ENCODE measurements at regions not wholly inside any gene's neighbourhood (a gene's known extent, or its start where the extent isn't known, plus 50 kb on each side); places are given as distances from the start of the nearest gene placed in this dataset.
"Not testable (repeated sequence)": the region's sequence is repeated elsewhere in the genome, so short reads cannot be mapped to it uniquely, and the experiment has no call there.

- DNase-seq = no peak
Observed at GRCh38 chr6:27161603-27161945, 85.9 kb upstream of the PRSS16 start.

DNA sequence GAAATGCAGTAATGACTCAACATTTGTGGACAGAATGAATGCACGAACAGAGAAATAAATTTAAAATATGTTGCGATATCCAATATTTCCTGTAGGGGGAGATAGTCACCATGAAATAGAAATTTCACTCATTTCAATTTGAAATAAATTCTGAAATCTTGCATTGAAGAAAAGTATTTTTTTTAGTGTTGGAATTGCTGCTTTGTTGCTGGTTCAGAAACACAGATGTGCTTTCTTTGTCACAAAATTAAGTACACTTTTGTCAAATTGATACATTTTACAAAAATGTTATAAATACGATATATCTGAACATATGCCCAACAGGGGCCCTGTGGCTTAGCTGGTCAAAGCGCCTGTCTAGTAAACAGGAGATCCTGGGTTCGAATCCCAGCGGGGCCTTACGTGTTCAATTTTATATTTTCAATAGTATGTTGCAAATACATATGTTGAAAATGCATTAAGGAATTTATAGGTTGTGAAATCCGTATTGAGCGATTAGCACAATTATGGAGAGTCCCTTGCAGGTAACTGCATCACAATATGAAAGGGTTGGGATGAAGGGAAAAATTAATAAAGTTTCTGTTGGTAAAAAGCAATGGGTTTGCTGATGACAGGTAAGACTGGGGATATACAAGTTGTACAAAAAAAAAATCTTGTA is 85.4 kb upstream of the PRSS16 start:
- DNase-seq = no peak

DNA sequence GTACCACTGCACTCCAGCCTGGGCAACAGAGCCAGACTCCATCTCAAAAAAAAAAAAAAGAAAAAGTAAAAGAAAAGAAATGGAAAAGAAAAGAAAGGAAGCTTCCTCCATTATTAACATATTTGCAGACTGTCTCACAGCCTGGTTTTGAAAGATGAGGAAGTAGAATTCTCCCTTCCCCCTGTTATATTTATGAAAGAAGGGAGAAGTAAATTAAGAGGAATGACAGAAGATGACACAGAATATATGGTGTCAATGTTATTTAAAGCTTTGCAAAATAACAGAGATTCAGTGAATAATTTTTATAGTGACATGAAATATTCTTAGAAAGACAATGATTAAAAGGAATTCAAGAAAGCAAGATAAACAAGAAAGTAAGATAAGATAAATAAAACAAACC is 83.7 kb upstream of the PRSS16 start:
- DNase-seq = no peak

DNA sequence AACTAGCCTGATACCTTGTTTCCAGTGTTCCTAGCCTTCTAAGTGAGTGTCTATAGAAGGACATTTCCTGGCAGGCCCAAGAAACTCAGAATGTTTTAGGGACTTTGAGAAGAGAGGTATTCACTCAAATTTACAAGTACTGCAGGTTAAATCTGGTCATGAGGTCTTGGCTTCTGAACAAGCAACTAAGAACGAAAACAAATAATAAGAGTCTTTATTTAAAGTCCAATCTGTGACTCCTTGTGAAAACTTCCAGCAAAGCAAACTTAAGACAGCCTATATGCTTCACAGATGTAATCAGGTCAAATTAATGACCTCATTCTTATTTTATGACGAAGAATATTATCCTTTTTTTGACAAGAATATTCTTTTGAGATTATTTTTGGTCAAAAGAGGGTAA is 79.4 kb upstream of the PRSS16 start:
- DNase-seq = no peak

GRCh38 chr6:27168586-27169443 is 78.7 kb upstream of the PRSS16 start:
- DNase-seq = no peak

DNA sequence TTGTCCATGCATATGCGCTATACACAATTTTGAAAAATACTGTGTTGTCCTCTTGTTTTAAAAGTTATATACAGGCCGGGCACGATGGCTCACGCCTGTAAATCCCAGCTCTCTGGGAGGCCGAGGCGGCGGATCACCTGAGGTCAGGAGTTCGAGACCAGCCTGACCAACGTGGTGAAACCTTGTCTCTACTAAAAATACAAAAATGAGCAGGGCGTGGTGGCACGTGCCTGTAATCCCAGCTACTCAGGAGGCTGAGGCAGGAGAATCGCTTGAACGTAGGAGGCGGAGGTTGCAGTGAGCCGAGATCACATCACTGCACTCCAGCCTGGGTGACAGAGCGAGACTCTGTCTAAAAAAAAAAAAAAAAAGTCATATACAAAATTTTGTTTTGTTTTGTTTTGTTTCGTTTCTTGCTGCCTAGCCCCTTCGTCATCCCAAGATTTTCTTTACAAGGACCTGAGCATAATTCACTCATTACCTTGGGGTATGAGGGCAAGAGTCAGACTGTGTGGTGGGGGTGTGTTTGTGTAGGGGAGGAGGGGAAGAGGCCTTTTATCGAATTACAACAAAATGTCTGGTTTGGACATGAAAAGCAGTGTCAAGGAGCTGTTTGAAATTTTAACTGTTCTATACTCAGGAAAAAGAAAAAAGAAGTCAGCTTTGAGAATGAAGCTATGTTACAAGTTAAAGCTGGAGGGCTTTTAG is 74.8 kb upstream of the PRSS16 start:
- not testable (repeated sequence) for DNase-seq

GRCh38 chr6:27173232-27173601 is 74.3 kb upstream of the PRSS16 start:
- not testable (repeated sequence) for DNase-seq

DNA sequence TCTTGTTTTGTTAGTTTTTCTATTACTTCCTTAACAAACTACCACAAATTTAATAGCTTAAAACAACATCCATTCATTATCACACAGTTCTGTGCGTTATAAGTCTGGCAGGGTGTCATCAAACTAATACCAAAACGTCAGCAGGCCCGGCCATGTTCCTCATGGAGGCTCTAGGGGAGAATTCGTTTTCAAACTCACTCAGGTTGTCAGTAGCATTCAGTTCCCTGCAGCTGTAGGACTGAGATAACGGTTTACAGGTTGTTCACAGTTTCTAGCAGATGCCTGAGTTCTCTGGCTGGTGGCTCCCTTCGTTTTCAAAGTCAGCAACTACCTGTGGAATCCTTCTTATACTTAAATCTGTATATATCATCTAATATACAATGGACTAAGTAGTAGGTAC is 72.5 kb upstream of the PRSS16 start:
- no peak for DNase-seq

- DNase-seq = no peak
Observed at GRCh38 chr6:27176096-27176495, 71.4 kb upstream of the PRSS16 start.

DNA sequence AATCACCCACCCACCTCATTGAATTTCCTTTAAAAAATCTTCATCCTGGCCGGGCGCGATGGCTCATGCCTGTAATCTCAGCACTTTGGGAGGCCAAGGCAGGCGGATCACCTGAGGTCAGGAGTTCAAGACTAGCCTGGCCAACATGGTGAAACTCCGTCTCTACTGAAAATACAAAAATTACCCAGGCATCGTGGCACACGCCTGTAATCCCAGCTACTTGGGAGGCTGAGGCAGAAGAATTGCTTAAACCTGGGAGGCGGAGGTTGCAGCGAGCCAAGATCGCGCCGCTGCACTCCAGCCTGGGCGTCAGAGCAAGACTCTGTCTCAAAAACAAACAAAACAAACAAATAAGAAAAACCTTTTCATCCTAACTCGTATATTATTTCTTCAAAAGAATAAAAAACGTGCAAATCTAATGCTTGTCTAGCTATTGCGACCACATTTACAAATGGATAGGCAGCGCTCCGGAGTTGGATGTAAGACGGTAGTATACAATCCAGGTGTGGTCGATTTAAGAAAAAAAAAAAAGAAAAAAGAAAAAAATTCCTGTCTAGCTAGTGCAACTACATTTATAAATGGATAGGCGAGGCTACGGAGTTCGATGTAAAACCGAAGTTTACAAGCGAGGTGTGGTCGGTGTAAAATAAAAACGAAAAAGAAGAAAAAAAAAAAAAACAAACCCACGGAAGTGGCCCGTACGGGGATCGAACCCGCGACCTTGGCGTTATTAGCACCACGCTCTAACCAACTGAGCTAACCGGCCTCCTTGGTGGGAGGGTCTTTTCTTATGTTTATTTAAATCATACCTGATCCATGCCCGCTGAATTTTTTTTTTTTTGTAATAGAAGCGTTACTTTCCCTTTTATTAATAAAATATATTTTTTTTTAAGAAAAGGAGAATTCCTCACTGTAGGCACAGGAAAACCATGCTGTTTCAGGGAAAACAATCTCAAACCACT is 70.7 kb upstream of the PRSS16 start:
- no peak for DNase-seq

- DNase-seq = peak; percentile 71
Observed at GRCh38 chr6:27177485-27178406, 69.8 kb upstream of the PRSS16 start.

DNA sequence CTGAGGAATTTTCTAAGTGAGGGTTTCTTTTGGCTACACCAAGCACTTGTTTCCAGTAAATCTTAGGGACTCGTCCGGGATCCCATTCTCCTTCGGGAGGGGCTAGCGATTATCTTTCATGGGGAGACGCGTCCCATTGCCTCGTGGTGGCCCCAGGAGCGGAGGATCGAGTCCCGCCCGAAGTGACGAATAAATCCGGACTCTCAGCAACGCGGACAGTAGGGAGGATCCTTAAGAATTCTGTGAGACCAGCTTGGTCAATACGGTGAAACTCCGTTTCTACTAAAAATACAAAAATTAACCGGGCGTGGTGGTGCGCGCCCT is 69.1 kb upstream of the PRSS16 start:
- DNase-seq = no peak

DNA sequence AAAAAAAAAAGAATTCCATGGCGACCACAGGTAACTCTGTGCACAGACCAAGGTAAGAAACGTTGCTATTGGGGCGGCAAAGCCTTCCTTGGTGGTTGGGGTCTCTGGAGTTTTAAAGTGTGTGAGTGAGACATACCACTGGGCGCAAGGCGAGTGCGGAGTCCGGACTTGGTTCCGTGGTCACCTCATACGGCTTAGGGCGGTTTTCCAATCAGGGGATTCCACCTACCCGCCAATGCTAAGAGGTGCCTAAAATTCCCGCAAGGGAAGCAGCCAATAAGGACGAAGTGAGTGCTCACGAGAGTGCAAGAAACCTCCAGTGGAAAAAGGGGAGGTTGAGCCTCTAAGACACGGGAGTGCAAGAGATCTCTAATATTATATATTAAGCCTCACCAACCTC is 68.6 kb upstream of the PRSS16 start:
- no peak for DNase-seq

DNA sequence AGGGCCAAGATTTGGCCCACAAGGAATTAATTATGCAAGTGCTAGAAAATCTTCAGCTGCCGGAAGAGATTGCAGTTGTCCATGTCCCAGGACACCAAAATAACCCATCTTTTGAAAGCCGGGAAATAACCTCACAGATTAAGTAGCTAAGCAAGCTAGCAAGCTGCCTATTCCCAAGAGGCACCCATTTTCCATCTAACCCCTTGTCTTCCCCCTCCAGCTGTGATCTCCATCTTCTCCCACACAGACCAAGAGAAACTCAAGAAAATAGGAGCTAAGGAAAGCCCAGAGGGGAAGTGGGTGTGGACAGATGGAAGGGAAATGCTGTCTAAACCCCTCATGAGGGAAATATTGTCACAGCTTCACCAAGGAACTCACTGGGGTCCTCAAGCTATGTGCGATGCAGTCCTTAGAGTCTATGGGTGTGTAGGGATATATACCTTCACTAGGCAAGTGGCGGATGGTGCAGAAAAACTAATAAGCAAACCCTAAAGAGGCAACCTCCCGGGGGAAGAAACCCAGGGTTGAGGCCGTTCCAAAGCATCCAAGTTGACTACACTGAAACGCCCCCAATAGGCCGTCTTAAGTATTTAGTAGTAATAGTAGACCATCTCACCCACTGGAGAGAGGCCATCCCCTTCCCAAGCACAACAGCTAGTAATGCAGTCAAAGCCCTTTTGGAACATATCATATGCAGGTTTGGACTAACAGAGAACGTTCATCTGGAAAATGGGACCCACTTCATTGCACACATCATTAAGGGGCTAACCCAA is 64.3 kb upstream of the PRSS16 start:
- DNase-seq = no peak

GRCh38 chr6:27187231-27188060 is 60.1 kb upstream of the PRSS16 start:
- no peak for DNase-seq

GRCh38 chr6:27188061-27188884 is 59.2 kb upstream of the PRSS16 start:
- DNase-seq = no peak

- no peak for DNase-seq
Observed at GRCh38 chr6:27188885-27189418, 58.5 kb upstream of the PRSS16 start.

DNA sequence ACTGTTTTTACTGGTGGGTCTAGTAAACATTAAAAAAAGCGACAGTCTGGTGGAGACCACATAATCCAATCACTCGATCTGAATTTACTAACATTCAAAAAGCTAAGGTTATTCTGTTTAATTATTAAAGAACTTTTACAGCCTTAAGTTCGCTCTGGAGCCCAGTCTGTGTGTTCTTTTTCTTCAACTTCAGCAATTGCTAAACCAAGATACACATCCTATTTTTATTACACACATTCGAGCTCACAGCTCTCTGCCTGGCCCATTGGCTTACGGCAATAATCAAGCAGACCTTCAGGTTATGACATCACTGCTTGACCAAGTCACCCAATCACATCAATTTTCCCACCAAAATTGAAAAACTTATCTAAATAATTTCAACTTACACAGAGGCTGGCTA is 57.4 kb upstream of the PRSS16 start:
- no peak for DNase-seq
